OCI-LY1 (cell line): ENCODE measurements at regions not wholly inside any gene's neighbourhood (a gene's known extent, or its start where the extent isn't known, plus 50 kb on each side); places are given as distances from the start of the nearest gene placed in this dataset.

Experiments
- H2AFZ ChIP-seq: fragments of 200-600 bp; sonication (generic), shearing (Covaris generic); 2 replicates; pipeline ENCODE4 v1.6.0; 2014; ENCODE audit warnings: antibody characterized with exemption, mild to moderate bottlenecking, low read length
- H3F3A ChIP-seq: fragments of 200-600 bp; sonication (generic), shearing (Covaris generic); 2 replicates; pipeline ENCODE4 v1.6.0; 2014; ENCODE audit warnings: mild to moderate bottlenecking, antibody characterized with exemption, low read length, moderate library complexity; ENCODE audit not compliant: insufficient read depth
- H3K27ac ChIP-seq: fragments of 200-600 bp; sonication (generic); 2 replicates; pipeline ENCODE4 v1.5.1; 2014; ENCODE audit warnings: low read length, mixed run types, mild to moderate bottlenecking, low read depth; ENCODE audit not compliant: poor library complexity, severe bottlenecking
- H3K27me3 ChIP-seq: fragments of 200-600 bp; sonication (generic); 2 replicates; pipeline ENCODE4 v1.6.0; 2014; ENCODE audit warnings: antibody characterized with exemption, mild to moderate bottlenecking, low read length, moderate library complexity; ENCODE audit not compliant: insufficient read depth
- H3K36me3 ChIP-seq: fragments of 200-600 bp; sonication (generic); 2 replicates; pipeline ENCODE4 v1.6.1; 2014; ENCODE audit warnings: mild to moderate bottlenecking, antibody characterized with exemption, low read length, moderate library complexity, mixed read lengths; ENCODE audit not compliant: insufficient read depth
- H3K4me1 ChIP-seq: fragments of 200-600 bp; sonication (generic); 2 replicates; pipeline ENCODE4 v1.5.1; 2014; ENCODE audit warnings: mild to moderate bottlenecking, low read length, moderate library complexity; ENCODE audit not compliant: insufficient read depth, severe bottlenecking
- H3K4me2 ChIP-seq: fragments of 200-600 bp; sonication (generic), shearing (Covaris generic); 2 replicates; pipeline ENCODE4 v1.6.1; 2014; ENCODE audit warnings: low read length
- H3K4me3 ChIP-seq: fragments of 200-600 bp; sonication (generic); 2 replicates; pipeline ENCODE4 v1.5.1; 2014; ENCODE audit warnings: low read length, low read depth, mild to moderate bottlenecking, mixed read lengths; ENCODE audit not compliant: poor library complexity, severe bottlenecking
- H3K79me2 ChIP-seq: fragments of 200-600 bp; shearing (Covaris generic); 2 replicates; pipeline ENCODE4 v1.6.1; 2016; ENCODE audit warnings: mixed run types, low read length, mixed read lengths; ENCODE audit not compliant: insufficient read depth
- H3K9ac ChIP-seq: fragments of 200-600 bp; sonication (generic), shearing (Covaris generic); 2 replicates; pipeline ENCODE4 v1.6.1; 2014; ENCODE audit warnings: mild to moderate bottlenecking, low read length, mixed read lengths
- H3K9me2 ChIP-seq: fragments of 200-600 bp; sonication (generic), shearing (Covaris generic); 2 replicates; pipeline ENCODE4 v1.6.1; 2014; ENCODE audit warnings: low read depth, mild to moderate bottlenecking, low read length, mixed read lengths
- H3K9me3 ChIP-seq: fragments of 200-600 bp; shearing (Covaris generic); 2 replicates; pipeline ENCODE4 v1.6.1; 2014; ENCODE audit warnings: low read length, mixed read lengths
- H4K20me1 ChIP-seq: fragments of 200-600 bp; sonication (generic), shearing (Covaris generic); 2 replicates; pipeline ENCODE4 v1.6.0; 2016; ENCODE audit warnings: mild to moderate bottlenecking, low read length; ENCODE audit not compliant: insufficient read depth
- CTCF ChIP-seq: fragments of 200-600 bp; sonication (generic), shearing (Covaris generic); IDR thresholded peaks from 2 replicates; pipeline ENCODE4 v1.5.1; 2017; ENCODE audit warnings: mild to moderate bottlenecking, antibody characterized with exemption, low read length, moderate library complexity, mixed read lengths
- EZH2 ChIP-seq: fragments of 200-600 bp; sonication (generic), shearing (Covaris generic); IDR thresholded peaks from 2 replicates; pipeline ENCODE4 v1.8.0; 2017; ENCODE audit warnings: borderline replicate concordance, mixed run types, mild to moderate bottlenecking, antibody characterized with exemption, low read length, moderate library complexity, mixed read lengths

- H3K4me3 ChIP-seq: no peak overlapping the region
- H3K4me1 ChIP-seq: no peaks in the 10 kb centered on the region
- H3K9me2 ChIP-seq: no peaks in the 10 kb centered on the region
- no peak overlapping the region for H3K27ac ChIP-seq
- H3F3A ChIP-seq: no peaks in the 10 kb centered on the region
- no peaks in the 10 kb centered on the region for H3K27me3 ChIP-seq
- H2AFZ ChIP-seq: no peak overlapping the region
- TF ChIP-seq EZH2 (no peak), CTCF (no peak)
- no peak overlapping the region for H3K9ac ChIP-seq
- H3K9me3 ChIP-seq: no peaks in the 10 kb centered on the region
- H4K20me1 ChIP-seq: no peaks in the 10 kb centered on the region
- no peaks in the 10 kb centered on the region for H3K36me3 ChIP-seq
- H3K79me2 ChIP-seq: no peaks in the 10 kb centered on the region
- H3K4me2 ChIP-seq: no peak overlapping the region
Measured at GRCh38 chr5:73292816-73293459, 119.9 kb downstream of the TMEM174 start.

DNA sequence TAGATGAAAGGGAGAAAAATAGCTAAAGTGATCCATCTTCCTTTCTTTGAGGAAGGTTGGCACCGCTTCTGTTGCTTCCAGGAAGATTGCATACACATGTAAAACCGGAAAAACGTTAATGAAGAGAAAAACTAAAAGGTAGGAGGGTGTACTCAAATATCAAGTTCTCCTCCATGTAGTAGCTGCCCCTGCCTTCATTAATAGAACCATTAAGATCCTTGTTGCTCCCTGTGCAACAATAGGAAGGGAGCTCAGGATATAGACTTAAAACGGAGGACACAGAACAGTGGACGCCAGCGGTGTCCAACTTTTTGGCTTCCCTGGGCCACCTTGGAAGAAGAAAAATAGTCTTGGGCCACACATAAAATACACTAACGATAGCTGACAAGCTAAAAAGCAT lies 118.9 kb downstream of the TMEM174 start:
- no peaks in the 10 kb centered on the region for H3K27me3 ChIP-seq
- H3K9me2 ChIP-seq: no peaks in the 10 kb centered on the region
- H3K79me2 ChIP-seq: no peaks in the 10 kb centered on the region
- H3K36me3 ChIP-seq: no peaks in the 10 kb centered on the region
- no peak overlapping the region for H3K9ac ChIP-seq
- no peak overlapping the region for H3K4me3 ChIP-seq
- no peaks in the 10 kb centered on the region for H3K4me1 ChIP-seq
- TF ChIP-seq EZH2: no peak
- H3K27ac ChIP-seq: no peak overlapping the region
- H2AFZ ChIP-seq: no peak overlapping the region
- H3F3A ChIP-seq: no peaks in the 10 kb centered on the region
- H3K9me3 ChIP-seq: no peaks in the 10 kb centered on the region
- no peak overlapping the region for H3K4me2 ChIP-seq
- no peaks in the 10 kb centered on the region for H4K20me1 ChIP-seq

- H3K27ac ChIP-seq: no peak overlapping the region
Measured at GRCh38 chr5:73290242-73290641, 117.2 kb downstream of the TMEM174 start.

More at GRCh38 chr5:73290242-73290641, 117.2 kb downstream of the TMEM174 start:
- TF ChIP-seq EZH2 (no peak), CTCF (no peak)
- H3K9me2 ChIP-seq: no peaks in the 10 kb centered on the region
- H3K36me3 ChIP-seq: no peaks in the 10 kb centered on the region
- H3F3A ChIP-seq: no peaks in the 10 kb centered on the region
- no peak overlapping the region for H3K4me3 ChIP-seq
- H2AFZ ChIP-seq: no peak overlapping the region
- no peaks in the 10 kb centered on the region for H3K27me3 ChIP-seq
- no peak overlapping the region for H3K9ac ChIP-seq
- H4K20me1 ChIP-seq: no peaks in the 10 kb centered on the region
- H3K4me1 ChIP-seq: no peaks in the 10 kb centered on the region
- no peak overlapping the region for H3K4me2 ChIP-seq
- no peaks in the 10 kb centered on the region for H3K79me2 ChIP-seq
- H3K9me3 ChIP-seq: no peaks in the 10 kb centered on the region
